Nucleus accumbens (tissue), 56 donors: ENCODE measurements at regions not wholly inside any gene's neighbourhood (a gene's known extent, or its start where the extent isn't known, plus 50 kb on each side); places are given as distances from the start of the nearest gene placed in this dataset.

Experiments
- DNase-seq, 56 donors: peaks; one replicate each; lab custom pipeline; 2025; lab: John Stamatoyannopoulos, UW

DNA sequence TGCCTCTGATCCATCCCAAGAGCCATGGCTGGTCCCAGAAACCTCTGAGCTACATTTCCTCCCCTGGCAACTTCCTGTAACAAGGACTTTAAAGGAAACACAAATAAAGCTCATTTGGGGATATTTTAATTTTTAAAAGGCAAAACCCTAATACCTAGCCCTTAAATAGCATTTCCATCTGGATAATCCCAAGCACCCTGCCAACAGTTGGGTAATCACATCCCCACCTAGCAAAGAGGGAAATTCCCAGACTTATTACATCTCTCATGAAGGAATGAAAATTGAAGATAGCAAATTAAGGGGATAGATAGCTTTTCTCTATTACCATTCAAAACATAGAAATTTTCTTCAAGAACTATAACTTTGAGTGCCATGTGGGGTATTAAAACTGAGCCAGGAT is 213.7 kb upstream of the BMP4 start:
- no peak for DNase-seq

DNA sequence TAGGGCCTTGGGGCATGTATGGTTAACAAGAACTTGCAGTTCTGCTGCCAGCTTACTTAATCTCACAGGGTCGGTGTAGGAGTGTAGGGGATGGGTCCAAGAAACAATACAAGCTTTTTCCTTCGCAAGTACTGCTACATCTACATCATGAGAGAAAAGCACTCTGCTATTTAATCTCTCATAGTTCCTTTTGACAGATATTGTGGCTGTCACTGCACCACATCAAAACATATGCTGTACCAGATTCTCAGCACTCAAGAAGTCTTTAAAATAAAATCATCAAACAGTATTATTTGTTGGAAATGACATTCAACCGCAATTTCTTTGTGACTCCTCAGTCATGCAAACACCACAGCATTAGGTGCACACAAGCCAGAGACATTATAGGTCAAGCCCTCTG is 215.5 kb upstream of the BMP4 start:
- no peak for DNase-seq

DNA sequence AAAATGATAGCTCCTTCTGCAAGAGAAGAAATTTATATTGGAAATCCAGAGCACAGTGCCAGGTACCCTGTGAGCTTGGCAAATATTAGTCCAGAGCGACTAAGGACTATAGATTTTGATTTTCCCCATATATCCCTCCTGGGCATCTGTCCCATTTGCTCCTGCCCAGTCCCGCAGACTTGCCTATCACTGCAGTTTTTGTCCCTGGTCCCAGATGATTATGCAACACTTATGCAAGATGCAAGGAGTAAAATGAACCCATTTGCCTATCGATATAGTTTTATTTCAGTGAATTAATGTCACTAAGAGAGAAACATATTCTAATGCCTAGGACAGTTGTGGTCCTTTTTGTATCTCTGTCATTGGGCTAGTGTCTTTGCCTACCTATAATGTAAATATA is 215.9 kb upstream of the BMP4 start:
- DNase-seq: no peak

DNA sequence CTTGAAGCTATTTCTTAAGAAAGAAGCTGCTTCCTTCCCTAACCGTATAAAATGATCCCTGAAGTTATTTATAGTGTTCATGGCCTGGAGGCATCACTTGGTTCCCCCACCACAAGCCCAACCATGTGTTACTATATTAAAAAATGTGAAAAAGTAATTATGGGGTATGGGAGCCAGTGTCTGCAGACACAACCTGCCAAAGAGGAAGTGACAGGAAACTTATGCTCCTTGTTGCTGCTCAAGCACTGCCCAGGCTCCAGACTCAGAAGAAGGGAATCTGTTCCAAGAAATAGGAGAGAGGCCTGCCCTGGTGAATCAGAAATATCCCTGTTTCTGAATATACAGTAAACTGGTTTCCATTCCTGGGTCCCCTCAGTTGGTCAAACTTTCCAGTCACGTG is 217.2 kb upstream of the BMP4 start:
- DNase-seq: no peak

DNA sequence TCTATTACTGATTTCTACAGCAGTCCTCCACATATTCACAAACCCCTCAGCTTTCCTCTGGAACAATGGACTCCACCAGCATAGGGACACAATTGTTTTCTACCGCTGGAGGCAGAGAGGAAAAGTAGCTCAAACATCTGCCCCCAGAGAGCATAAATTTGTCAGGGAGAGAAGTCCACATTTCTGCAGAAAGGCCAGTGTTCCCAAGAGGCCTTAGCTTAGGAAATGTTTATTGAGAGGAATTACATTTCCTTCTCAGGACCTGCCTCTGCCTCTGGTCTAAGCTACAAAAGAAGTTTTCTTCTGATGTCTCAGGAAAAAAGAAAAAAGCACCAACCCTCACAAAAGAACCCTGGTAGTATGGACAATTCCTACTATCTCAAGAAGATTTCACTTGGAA is 217.8 kb upstream of the BMP4 start:
- no peak for DNase-seq

DNA sequence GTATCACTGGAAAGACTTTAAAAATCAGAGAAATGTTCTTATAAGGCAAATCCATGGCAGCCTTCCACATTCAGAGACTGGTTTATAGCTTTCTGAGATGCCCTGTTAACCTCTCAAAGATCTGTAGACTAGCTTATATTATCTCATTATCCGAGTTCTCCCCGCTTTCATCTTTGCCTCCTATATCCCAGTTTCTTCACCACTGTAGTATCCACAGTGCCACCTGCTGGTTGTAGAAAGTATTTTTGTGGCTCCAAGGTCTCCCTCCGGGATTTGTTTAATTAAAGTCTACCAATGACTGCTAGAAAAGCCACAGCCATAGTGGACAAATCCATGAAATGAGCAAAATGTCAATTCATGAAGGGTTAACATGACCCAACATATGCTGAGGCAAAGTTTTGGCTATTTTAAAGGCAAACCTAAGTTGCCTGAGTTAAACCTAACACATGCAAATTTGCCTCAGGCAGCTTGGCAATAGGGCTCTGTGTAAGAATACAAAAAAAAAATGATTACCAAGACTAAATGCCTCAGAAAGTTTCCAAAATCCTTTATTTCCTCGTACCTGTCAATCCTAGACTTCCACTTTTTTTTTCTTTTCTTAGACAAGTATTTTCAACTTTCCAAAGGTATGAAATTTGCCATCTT is 218.8 kb upstream of the BMP4 start:
- DNase-seq: peak in 41 of 56 donors; percentile 0 to 75 (median 18)

DNA sequence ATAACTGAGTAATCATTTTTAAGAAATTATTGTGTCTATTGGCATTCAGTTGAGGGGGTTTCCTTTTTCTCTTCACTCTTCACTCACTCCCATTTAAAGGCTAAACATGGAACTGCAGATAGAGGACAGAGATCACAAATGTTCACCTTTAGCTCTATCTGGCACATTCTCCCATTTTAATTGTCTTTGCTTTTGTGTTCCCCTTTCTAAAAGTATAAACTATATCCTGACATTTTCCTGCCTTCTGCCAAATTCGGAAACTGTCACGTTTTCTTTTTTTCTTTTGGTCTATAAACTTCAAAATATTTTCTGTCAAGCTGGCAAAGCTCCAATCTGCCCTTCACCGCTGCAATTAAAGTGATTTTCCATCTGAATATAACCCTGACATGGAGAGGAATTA is 219.8 kb upstream of the CDKN3 start:
- no peak for DNase-seq

DNA sequence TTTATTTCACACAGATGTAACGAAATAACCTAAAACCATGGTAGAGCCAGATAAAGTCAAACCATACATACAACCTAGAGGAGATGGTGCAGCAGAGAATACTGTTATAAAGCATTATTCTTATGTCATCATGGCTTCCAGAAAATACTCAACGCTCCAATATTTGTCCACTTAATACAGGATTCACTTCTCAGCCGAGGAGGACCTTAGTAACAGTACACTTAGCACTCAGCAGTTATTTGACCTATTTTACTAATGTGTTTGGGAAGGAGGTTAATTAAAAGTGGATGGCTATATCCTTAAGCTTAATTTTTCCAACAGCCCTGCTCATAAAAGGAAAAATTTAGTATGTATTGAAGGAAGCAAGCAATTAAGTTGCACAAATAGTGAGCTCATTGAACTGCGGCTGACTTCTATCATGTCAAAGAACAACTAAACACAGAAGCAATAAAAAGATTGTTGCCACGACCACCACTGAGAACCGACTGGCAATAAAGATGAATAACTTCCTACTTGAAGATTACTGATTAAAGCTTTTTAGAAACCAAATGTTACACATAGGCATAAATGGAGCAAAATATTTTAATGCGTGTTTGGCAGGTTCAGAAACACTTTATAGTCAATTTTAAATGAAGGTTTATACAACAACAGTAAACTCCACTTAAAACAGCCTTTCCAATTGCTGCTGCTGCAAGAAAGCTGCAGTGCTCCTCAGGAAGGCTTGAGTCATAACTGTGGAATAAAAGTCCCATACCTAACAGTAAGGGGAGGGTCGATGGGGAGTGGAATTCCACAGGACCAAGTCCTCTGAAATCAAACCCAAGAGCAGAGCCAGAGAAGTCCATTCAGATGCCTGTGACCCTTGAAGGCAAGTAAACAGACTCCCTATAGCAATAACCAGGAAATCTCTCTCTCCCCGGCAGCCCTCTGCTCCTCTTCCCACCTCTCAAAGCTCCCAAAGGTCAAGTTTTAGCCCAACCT is 218.9 kb upstream of the CDKN3 start:
- no peak for DNase-seq

DNA sequence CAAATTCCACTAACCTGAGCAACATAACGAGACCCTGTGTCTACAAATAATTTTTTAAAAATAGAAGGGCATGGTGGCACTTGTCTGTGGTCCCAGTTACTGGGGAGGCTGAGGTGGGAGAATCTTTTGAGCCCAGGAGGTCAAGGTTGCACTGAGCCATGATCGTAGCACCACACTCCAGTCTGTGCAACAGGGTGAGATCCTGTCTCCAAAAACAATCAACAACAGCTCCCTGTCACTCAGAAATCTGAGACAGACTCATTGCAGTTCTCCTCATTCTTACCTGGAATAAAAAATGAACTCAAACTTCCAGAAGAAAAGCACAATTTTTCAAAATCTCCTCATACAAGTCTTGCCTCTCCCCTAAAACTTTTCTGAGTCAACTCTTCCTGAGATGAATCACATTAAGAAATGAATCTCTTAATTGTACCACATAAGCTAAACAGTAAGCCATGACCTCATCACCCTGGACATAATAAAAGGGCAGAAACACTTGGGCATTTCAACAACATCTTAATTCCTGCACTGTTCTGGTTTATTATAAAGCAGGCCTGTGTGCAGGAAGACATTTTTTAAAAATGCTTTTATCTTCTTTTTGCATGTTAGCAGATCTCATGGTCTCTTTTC is 214.3 kb upstream of the CDKN3 start:
- no peak for DNase-seq

DNA sequence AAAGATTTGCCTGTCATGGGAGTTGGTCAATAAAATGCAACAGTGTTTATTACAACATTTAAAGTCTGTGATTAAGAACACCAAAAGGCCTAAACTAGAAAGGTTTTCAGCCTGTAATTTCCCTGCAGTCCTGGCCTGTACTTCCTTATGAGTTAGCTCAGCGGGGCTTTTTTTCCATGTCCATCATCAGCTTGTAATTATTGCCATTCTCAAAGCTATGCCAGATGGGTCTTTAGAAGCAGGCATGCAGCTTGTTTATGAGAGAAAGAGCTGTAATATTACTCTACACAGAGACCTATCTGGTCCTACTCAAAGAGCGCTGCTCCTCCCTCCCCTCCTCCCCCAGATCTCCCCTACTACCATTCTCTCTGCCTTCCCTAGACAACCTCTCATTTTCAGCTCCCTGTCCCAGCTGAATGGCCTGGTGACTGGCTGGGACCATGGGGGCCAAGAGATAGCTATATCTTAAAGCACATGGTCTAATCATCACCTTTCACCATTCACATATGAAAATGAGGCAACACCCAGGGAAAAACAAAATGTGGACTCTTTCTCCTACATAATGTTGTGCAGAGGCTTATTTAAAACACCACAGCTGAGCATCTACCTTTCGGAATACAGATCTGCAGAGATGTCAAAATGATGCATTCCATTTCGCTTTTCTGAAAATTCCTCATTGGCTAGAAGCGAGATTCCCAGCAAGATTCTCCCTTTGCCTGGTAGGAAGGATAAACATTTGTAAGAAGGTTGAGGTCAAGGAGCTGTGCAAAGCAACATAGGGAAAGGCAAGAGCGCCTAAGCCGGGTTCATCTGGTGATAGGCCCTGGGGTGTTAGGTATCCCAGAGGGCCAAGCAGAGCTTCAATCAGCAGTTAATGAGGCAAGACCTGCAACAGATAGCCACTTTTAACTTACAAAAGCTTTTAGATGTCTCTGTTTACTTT is 209.7 kb upstream of the CDKN3 start:
- DNase-seq: no peak

DNA sequence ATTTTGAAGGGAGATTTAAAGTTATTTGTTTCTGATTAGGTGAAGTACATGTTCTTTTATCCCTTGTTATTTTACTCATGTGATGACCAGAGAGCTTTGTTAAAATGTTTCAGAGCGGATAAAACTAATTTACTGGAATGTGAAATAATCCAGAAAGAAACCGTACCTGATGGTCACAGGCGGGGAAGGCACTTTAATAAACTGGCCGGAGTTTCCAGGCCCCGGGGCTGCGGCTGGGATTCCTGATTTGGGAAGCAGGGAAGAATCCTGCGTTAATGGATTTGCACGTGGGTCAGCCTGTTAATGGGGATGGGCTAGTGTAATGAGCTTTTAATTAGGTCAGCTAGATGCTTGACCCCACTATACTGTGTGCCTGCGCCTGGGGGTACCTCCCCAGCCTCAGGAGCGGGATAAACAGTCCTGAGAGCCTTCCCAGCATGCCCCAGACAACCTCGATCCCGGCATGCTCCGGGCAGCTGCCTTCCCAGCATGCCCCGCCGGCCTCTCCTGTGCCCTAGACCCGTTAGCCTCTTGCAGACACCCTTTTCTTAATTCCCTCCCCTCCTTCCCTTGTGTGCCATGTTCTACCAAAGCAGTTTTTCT is 208.6 kb upstream of the CDKN3 start:
- no peak for DNase-seq

DNA sequence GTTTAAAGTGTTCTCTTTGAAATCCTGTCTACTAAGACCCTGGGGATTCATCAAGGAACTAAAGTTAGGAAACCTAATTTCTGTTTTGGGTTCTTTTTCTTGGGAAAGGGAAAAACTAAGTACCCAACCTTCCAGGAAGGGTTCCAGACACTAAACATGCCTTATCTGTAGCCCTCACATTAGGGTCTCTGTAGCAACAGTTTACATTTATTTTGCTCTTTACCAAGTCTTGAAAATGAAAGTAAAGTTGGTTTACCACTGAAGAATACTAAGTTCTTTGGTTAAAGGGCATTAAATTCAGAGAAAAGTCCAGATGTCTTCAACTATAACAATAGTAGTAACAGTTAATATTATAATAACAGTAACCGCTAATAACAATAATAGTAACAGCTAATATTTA is 207.5 kb upstream of the CDKN3 start:
- DNase-seq: no peak

DNA sequence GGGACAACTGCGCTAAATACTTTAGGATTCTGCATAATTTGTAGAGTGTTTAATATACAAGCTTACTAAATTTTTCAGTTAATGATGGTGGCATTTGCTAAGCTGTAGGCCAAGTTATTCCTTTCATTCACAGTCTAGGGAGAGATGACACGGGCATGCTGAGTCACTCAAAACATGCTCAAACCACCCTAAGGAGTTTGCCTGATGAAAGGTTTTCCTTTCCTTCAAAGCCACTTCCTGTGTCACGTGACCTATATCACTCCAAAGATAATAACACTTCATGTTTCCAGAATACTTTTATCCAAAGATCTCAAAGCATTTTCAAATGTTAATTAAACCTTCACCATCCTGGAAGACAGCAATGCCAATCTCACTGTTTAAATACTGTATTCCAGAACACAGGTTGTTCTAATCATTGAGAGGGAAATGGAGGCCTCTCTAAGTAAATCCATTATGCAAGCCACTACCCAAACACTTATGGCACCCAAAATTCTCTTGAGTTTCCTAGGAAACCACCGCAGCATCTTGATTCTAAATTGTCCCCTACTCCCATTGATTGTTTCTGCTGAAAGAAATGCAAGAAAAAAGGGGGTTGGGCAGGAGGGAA is 207.0 kb upstream of the CDKN3 start:
- no peak for DNase-seq

DNA sequence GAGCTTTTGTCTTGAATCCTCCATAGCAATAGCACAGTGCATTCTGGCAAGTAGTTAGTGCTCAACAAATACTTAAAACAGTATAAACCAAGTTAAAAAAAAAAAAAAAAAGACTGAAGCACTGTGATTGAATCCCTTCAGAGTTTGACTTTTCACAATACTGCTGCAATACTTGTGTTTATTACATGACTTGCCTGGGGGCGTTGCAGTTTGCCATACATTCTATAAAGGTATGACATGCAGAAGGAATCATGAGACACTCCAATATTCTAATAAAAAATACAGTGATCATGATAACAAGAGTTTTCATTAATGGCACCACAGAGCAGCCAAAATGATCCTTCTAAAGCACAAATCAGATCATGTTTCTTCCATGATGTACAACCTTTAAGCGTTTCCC is 205.0 kb upstream of the CDKN3 start:
- no peak for DNase-seq

DNA sequence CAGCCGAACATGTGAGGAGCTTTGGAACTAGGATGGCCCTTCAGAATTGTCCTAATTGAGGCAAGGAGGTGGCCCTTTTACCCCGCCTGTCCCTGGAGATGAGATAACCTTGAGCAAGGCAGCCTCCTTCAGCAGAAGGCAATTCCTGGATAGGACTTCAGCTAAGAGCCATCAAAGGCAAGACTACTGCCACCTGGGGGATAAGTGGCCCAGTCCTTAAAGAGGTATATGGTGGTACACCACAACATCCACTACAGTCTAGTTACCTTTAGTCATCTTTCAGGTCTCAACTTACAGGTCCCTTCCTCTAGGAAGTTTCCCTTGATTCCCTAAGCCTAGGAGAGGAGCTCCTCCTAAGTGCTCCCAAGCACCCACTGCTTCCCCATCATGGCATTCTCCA is 204.2 kb upstream of the CDKN3 start:
- DNase-seq: no peak

DNA sequence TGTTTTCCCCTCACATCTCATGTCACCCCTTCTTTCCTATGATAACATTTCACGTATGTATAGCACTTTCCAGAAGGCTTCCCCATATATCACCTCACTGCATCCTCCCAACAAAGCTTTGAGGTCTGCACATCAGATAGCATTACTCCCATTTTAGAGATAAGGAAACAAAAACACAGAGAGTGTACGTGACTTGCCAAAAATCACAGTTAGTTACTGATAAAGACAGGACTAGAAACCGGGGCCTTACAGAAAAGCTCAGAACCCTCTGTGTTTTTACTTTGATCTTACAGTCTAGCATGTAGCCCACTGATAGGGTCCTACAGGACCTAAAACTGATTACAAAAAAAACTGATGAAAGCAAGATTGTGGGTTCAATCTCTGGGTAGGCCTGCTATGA is 202.9 kb upstream of the CDKN3 start:
- no peak for DNase-seq

DNA sequence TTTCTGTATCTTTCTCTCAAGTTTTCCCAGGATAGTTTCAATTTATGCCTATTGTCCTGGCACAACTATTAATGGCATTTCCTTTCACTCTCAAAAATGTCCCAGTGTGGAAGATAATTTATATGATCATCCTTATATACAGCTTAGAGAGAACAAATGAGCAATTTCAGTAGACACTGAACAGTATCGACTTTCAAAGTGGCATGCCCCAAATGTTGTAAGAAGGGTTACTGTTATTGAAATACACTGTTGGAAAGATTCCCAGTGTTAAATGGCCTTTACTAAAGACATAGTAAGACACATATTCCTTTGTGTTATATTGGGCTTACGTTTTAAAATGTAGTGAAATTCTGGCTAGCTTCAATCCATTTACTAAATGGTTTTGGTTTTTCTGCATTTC is 202.3 kb upstream of the CDKN3 start:
- no peak for DNase-seq

DNA sequence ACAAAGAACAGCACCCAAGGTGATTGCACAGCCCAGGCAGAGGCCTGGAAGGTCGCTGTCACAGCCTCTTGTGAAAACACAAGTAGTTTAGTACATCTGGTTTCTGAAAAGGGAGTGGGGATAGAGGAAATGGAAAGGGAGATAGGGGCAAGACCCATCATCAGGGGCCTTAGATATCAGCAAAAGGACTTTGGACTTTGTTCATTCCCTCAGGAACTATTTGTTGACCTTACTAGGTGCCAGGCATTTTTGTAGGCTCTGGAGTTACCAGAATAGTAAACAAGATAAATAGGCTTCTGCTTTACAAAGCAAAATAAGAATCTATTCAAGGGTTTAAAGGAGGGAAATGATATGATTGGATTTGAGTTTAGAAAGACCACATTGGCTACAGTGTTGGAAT is 199.4 kb upstream of the CDKN3 start:
- no peak for DNase-seq

DNA sequence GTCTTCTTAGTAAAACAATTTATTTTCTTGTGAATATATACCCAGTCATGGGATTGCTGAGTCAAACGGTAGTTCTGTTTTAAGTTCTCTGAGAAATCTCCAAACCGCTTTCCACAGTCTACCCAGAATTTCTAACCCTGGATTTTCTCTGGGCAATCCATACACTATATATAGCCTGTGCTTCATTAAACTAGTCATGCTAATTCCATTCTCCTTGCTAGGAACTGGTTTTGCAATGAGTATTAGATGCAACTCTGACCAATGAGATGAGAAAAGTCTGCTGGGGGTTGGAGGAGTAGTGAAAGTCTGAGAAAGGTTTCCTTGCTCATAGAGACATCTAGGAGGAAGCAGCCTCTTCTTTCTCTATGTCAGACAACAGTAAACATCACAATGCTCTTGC is 196.1 kb upstream of the CDKN3 start:
- DNase-seq: no peak

DNA sequence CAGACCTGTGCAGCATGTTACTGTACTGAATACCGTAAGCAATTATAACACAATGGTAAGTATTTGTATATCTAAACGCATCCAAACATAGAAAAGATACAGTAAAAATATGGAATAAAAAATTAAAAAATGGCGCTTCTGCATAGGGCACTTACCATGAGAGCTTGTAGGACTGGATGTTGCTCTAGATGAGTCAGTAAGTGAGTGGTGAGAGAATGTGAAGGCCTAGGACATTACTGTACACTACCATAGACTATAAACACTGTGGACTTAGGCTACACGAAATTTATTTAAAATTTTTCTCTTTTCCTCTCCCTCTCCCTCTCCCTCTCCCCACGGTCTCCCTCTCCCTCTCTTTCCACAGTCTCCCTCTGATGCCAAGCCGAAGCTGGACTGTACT is 194.5 kb upstream of the CDKN3 start:
- DNase-seq: no peak
